T-helper 2 cell treated with Interferon-gamma antibody and Interleukin-4, amounts not matched to agents 5 μg/mL and 100 μg/mL, for 36 hours (primary cell): ENCODE measurements at regions not wholly inside any gene's neighbourhood (a gene's known extent, or its start where the extent isn't known, plus 50 kb on each side); places are given as distances from the start of the nearest gene placed in this dataset.
"Not testable (repeated sequence)": the region's sequence is repeated elsewhere in the genome, so short reads cannot be mapped to it uniquely, and the experiment has no call there.

Source experiments
- DNase-seq: peaks from one replicate; pipeline ENCODE4 v3.0.0; 2021; ENCODE audit warnings: low spot score
- H3K27ac Mint-ChIP-seq: one replicate; pipeline ENCODE4 v1.8.0; 2021; ENCODE audit warnings: mild to moderate bottlenecking, mixed read lengths
- H3K27me3 Mint-ChIP-seq: one replicate; pipeline ENCODE4 v1.8.0; 2021; ENCODE audit warnings: low read depth, mixed read lengths
- H3K36me3 Mint-ChIP-seq: one replicate; pipeline ENCODE4 v1.8.0; 2021; ENCODE audit warnings: low read depth, mixed read lengths
- H3K4me1 Mint-ChIP-seq: one replicate; pipeline ENCODE4 v1.8.0; 2021; ENCODE audit warnings: low read depth, mixed read lengths
- H3K4me3 Mint-ChIP-seq: one replicate; pipeline ENCODE4 v1.8.0; 2022; ENCODE audit warnings: mild to moderate bottlenecking, moderate library complexity, mixed read lengths
- H3K9me3 Mint-ChIP-seq: one replicate; pipeline ENCODE4 v1.8.0; 2021; ENCODE audit warnings: mixed read lengths

GRCh38 chr1:148361427-148362215, 121.5 kb downstream of the PPIAL4G start:
- H3K36me3 Mint-ChIP-seq, H3K9me3 Mint-ChIP-seq, H3K27ac Mint-ChIP-seq: not testable (repeated sequence)
- Mint-ChIP-seq H3K27me3 (peaks cover 38% of the 10 kb centered on the region), H3K4me3 (peak overlapping the region; percentile 79), H3K4me1 (peaks cover 41% of the 10 kb centered on the region)
- DNase-seq, result peak; percentile 30

- H3K36me3 Mint-ChIP-seq, result no peaks in the 10 kb centered on the region
- DNase-seq, result no peak
- H3K27ac Mint-ChIP-seq, result no peak overlapping the region
- peaks cover 13% of the 10 kb centered on the region for H3K4me1 Mint-ChIP-seq
- no peaks in the 10 kb centered on the region for H3K9me3 Mint-ChIP-seq
- no peak overlapping the region for H3K4me3 Mint-ChIP-seq
- peaks cover 62% of the 10 kb centered on the region for H3K27me3 Mint-ChIP-seq
Measured at GRCh38 chr1:148357037-148357436, 126.1 kb downstream of the PPIAL4G start.

- Mint-ChIP-seq H3K9me3 (no peaks in the 10 kb centered on the region), H3K36me3 (no peaks in the 10 kb centered on the region), H3K27me3 (peaks cover 69% of the 10 kb centered on the region), H3K27ac (no peak overlapping the region), H3K4me1 (peaks cover 4% of the 10 kb centered on the region), H3K4me3 (no peak overlapping the region)
- no peak for DNase-seq
Measured at GRCh38 chr1:148355976-148356375, 127.1 kb downstream of the PPIAL4G start.

- Mint-ChIP-seq H3K27me3 (peaks cover 72% of the 10 kb centered on the region), H3K4me3 (no peak overlapping the region), H3K4me1 (peaks cover 4% of the 10 kb centered on the region), H3K9me3 (no peaks in the 10 kb centered on the region), H3K27ac (no peak overlapping the region), H3K36me3 (no peaks in the 10 kb centered on the region)
- DNase-seq, result no peak
Measured at GRCh38 chr1:148354913-148355308, 128.2 kb downstream of the PPIAL4G start.

GRCh38 chr1:148354284-148354912, 128.7 kb downstream of the PPIAL4G start:
- peaks cover 73% of the 10 kb centered on the region for H3K27me3 Mint-ChIP-seq
- H3K4me1 Mint-ChIP-seq, result peaks cover 4% of the 10 kb centered on the region
- no peak overlapping the region for H3K4me3 Mint-ChIP-seq
- H3K27ac Mint-ChIP-seq, result no peak overlapping the region
- no peaks in the 10 kb centered on the region for H3K36me3 Mint-ChIP-seq
- DNase-seq, result no peak
- H3K9me3 Mint-ChIP-seq, result no peaks in the 10 kb centered on the region

GRCh38 chr1:148353461-148354283, 129.4 kb downstream of the PPIAL4G start:
- no peak for DNase-seq
- no peaks in the 10 kb centered on the region for H3K9me3 Mint-ChIP-seq
- no peak overlapping the region for H3K4me3 Mint-ChIP-seq
- H3K27me3 Mint-ChIP-seq, result peaks cover 80% of the 10 kb centered on the region
- H3K27ac Mint-ChIP-seq, result no peak overlapping the region
- no peaks in the 10 kb centered on the region for H3K36me3 Mint-ChIP-seq
- H3K4me1 Mint-ChIP-seq, result peaks cover 4% of the 10 kb centered on the region

- no peaks in the 10 kb centered on the region for H3K36me3 Mint-ChIP-seq
- H3K27ac Mint-ChIP-seq, result no peak overlapping the region
- DNase-seq, result no peak
- H3K9me3 Mint-ChIP-seq, result no peaks in the 10 kb centered on the region
- H3K4me1 Mint-ChIP-seq, result peaks cover 2% of the 10 kb centered on the region
- peaks cover 79% of the 10 kb centered on the region for H3K27me3 Mint-ChIP-seq
- no peak overlapping the region for H3K4me3 Mint-ChIP-seq
Measured at GRCh38 chr1:148352470-148353053, 130.5 kb downstream of the PPIAL4G start.

GRCh38 chr1:148347781-148348180, 135.3 kb downstream of the PPIAL4G start:
- Mint-ChIP-seq H3K4me3 (no peak overlapping the region), H3K4me1 (peaks cover 3% of the 10 kb centered on the region), H3K36me3 (no peaks in the 10 kb centered on the region), H3K27me3 (peaks cover 56% of the 10 kb centered on the region), H3K27ac (no peak overlapping the region), H3K9me3 (no peaks in the 10 kb centered on the region)
- no peak for DNase-seq

- not testable (repeated sequence) for H3K9me3 Mint-ChIP-seq, H3K27ac Mint-ChIP-seq, H3K36me3 Mint-ChIP-seq, DNase-seq, H3K4me1 Mint-ChIP-seq, H3K4me3 Mint-ChIP-seq
- peaks cover 39% of the 10 kb centered on the region for H3K27me3 Mint-ChIP-seq
Measured at GRCh38 chr1:148345659-148346151, 137.4 kb downstream of the PPIAL4G start.

- not testable (repeated sequence) for H3K27ac Mint-ChIP-seq, H3K4me3 Mint-ChIP-seq, DNase-seq, H3K4me1 Mint-ChIP-seq, H3K36me3 Mint-ChIP-seq, H3K9me3 Mint-ChIP-seq
- H3K27me3 Mint-ChIP-seq, result peaks cover 30% of the 10 kb centered on the region
Measured at GRCh38 chr1:148344651-148345050, 138.5 kb downstream of the PPIAL4G start.

- not testable (repeated sequence) for H3K36me3 Mint-ChIP-seq, H3K4me1 Mint-ChIP-seq, DNase-seq, H3K9me3 Mint-ChIP-seq, H3K27ac Mint-ChIP-seq, H3K4me3 Mint-ChIP-seq
- H3K27me3 Mint-ChIP-seq, result peaks cover 31% of the 10 kb centered on the region
Measured at GRCh38 chr1:148341729-148342128, 141.4 kb downstream of the PPIAL4G start.

- DNase-seq, H3K36me3 Mint-ChIP-seq, H3K9me3 Mint-ChIP-seq, H3K27ac Mint-ChIP-seq: not testable (repeated sequence)
- Mint-ChIP-seq H3K4me3 (peak overlapping the region; percentile 96), H3K4me1 (peaks cover 33% of the 10 kb centered on the region), H3K27me3 (peaks cover 42% of the 10 kb centered on the region)
Measured at GRCh38 chr1:148336121-148336918, 146.8 kb downstream of the PPIAL4G start.
